NCI-H2107 treated with DMSO at 0.1 percent for 48 hours (cell line): ENCODE measurements at regions not wholly inside any gene's neighbourhood (a gene's known extent, or its start where the extent isn't known, plus 50 kb on each side); places are given as distances from the start of the nearest gene placed in this dataset.
"Not testable (repeated sequence)": the region's sequence is repeated elsewhere in the genome, so short reads cannot be mapped to it uniquely, and the experiment has no call there.

Source experiments
- DNase-seq: peaks from one replicate; lab custom pipeline; 2025; ENCODE audit not compliant: unreplicated experiment; lab: John Stamatoyannopoulos, UW

DNA sequence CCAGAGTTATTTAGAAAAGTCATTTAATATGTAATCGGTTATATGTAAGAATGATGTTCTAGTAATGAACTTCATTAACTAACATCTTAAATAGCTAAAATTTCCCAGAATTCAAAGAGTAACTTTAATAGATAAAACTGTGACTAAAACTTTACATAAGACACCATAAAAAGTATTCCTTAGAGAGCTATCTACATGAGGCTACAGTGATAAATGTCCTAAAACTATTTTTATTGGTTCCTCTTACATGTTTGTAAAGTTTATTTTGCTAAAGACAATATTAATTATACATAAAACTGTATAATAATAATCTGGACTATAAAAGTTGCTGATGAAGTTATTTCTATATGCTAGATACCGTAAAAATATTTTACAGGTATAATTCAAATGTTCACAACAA lies 897.7 kb upstream of the EPHA5 start:
- DNase-seq: no peak

DNA sequence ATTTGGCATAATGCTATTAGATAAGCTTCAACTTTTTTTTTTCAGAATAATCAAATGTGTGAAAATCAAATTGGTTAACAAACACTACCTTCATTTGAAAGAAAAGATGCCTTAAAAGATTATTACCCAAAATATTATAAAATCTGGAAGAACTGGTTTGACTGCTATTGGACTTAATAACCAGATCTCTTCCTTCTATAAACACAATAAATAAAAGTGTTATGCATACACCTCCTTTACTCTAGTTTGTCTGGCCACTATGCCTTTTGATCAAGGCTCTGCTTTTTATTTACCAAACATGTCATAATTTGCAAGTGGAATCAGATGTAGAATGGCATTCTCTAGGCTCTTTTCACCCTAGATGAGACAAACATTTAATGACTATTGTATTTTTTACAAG lies 897.3 kb upstream of the EPHA5 start:
- no peak for DNase-seq

DNA sequence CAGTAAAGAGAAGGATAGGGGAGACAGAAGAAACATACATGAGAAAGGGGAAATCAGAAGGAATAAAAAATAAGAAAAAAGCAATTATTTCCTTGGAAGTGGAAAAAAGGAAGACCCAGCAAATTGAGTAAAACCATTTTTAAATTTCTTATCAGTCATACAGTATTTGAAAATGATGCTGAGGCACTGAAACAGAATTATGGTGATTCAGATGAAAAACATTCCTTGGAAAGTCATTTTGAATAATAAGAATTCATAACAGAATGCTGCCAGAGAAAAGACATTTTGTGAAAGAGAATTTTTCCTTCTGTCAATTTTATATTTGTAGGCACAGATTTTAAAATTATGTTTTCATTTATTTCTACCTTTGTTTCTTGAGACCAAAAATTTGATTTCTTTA lies 895.5 kb upstream of the EPHA5 start:
- no peak for DNase-seq

DNA sequence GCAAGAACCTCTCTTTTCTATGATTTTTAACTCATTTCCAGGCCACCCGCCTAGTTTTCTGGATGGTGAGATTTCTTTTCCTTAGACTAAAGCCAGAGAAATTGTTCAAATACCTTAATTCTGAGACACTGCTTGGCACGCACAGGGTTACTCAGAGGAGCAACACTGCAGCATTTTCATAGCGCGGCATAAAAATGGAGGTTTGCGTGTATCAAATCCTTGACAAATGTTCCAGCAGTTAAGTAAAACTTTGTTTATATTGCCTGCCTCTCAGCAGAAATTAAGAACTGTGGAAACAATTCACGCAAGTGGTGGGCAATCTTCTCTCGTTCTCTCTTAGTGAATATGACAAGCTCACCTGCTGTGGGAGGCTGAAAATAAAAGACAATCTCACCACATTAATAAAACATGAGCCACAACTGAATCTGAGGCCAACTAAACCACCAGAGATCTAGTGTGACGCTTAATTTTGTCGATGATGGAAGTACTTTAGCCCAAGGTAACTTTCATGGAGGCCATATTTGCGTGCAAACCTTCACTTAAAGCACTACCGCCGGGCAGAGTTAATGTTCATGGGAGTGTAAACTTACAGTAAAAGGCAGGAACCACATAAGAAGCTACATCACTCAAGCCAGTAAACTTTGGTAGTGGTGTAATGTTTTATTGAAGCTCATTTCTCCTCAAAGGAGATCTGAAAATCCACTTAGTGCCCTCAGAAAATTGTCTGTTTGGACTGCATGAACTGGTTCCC lies 894.8 kb upstream of the EPHA5 start:
- DNase-seq: peak; percentile 61

DNA sequence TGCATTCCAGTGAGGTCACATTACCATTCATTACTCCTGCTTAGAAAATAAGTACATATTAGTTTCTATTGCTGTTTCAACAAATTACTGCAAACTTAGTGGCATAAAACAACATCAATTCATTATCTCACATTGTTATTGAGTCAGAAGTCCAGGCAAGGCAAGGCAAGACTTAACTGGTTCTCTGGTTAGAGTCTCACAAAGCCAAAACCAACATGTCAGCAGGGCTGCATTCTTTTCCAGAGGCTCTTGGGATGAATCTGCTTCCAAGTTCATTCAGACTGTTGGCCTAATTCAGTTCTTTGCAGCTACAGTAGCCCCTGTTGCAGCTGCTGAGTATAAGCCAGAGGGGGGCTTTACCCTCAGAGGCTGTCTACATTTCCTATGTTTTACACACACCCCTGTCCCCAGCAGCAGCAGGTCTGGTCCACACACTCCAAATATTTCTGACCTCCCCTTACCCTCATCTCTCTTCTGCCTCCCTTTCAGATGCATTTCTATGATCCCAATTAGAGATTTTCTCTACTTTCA lies 892.1 kb upstream of the EPHA5 start:
- no peak for DNase-seq

DNA sequence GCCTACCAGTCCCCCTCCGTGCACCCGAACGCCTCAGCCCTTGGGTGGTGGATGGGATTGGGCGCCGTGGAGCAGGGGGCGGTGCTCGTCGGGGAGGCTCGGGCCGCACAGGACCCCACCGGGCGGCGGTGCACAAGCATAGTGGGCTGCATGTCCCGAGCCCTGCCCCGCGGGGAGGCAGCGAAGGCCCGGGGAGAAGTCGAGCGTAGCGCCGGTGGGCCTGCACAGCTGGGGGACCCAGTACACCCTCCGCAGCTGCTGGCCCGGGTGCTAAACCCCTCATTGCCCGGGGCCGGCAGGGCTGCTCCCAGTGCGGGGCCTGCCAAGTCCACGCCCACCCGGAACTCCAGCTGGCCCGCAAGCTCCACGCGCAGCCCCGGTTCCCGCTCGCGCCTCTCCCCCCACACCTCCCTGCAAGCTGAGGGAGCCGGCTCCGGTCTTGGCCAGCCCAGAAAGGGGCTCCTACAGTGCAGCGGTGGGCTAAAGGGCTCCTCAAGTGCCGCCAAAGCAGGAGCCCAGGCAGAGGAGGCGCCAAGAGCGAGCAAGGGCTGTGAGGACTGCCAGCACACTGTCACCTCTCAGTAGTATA lies 891.3 kb upstream of the EPHA5 start:
- DNase-seq: not testable (repeated sequence)

DNA sequence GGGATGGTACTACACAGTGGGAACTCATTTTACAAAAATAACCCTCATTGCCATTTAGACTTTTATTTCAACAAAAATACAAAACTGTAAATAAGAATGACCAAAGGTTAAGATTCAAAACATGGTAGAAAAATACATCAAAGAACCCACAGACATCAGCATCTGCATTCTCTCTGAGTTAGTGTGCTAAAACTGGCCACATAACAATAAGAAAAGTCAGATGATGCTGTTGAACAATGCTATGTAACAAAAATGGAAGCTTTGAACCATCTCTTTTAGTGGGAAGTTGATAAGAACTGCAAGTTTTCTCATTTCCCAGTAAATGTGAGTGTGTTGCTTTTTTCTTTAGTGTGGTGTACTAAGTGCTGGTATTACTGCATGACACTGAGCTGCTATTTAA lies 888.4 kb upstream of the EPHA5 start:
- no peak for DNase-seq

DNA sequence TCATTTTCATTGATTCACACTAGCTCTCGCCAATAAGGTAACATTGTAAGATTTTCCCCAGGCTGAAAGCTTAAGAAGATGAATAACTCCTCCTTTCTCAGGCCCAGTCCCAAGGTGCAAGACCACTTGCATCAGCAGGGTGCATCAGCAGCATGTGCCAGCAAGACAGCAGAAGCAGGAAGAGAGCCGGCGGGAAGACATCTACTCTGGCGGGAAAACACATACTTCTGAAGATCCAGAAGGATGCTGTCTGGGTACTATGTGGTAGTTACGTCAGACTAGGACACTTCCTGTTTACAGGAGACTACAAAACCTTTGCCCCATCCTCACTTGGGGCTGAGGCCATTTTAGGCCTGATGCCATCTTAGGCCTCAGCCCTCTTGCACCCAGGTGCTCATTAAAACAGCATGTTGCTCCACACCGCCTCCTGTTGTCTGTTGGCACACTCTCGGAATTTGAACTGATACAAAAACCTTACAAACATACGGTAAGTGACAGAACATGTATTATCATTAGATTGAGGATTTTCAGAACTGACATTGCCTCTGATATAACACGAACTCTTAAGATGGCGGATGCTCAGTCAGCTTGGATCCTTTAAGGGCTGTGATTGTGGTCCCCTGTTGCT lies 886.5 kb upstream of the EPHA5 start:
- DNase-seq: no peak

DNA sequence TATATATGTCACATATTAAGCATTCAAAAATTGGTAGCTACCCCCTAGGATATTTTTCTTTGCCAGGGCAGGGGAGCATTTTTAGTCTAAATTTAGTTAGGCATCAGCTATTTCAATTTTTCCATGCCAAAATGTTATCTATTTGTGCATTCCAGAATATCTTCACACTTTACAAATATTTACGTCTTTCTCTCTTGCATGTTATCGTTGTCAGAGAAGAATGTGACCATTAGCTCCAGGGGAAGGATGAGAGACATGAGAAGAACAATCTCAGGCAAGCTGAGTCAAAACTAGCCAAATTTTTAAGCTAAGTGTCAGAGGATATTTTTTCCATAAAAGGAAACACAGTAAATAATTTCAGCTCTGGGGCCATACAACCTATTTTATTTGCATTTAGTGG lies 885.0 kb upstream of the EPHA5 start:
- no peak for DNase-seq

DNA sequence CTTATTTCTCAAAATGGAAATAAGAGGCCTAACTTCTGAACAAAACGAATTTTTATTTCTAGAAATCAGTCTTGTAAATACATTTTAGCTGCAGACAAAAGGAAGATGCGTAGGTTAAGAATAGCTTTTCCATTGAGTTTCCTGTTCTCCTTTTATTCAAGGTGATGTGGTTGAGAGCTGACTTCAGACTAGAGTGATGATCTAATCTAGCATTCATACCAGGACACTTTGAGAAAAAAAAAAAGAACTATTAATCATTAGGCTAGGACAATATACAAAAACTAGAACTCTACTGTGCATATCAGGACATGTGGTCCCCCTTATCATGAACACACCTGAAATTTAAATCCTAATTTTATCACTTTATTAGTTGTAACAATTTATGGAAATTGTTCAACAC lies 884.5 kb upstream of the EPHA5 start:
- no peak for DNase-seq

DNA sequence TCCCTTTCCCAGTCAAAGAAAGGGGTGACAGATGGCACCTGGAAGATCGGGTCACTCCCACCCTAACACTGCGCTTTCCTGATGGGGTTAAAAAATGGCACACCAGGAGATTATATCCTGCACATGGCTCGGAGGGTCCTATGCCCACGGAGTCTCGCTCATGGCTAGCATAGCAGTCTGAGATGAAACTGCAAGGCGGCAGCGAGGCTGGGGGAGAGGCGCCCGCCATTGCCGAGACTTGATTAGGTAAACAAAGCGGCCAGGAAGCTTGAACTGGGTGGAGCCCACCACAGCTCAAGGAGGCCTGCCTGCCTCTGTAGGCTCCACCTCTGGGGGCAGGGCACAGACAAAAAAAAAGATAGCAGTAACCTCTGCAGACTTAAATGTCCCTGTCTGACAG lies 875.0 kb upstream of the EPHA5 start:
- DNase-seq: not testable (repeated sequence)

DNA sequence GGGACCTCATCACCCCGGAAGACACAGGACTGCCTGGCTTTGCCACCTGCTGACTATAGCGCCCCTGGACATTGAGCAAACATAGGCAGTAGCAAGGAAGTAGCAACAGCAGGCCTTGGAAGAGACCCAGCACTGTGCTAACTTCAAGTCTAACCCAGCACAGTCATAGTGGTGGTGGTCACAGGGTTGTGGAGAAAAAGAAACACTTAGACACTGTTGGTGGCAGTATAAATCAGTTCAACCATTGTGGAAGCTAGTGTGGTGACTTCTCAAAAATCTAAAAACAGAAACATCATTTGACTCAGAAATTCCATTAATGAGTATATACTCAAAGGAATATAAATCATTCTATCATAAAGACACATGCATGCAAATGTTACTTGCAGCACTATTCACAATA lies 874.0 kb upstream of the EPHA5 start:
- DNase-seq: no peak

DNA sequence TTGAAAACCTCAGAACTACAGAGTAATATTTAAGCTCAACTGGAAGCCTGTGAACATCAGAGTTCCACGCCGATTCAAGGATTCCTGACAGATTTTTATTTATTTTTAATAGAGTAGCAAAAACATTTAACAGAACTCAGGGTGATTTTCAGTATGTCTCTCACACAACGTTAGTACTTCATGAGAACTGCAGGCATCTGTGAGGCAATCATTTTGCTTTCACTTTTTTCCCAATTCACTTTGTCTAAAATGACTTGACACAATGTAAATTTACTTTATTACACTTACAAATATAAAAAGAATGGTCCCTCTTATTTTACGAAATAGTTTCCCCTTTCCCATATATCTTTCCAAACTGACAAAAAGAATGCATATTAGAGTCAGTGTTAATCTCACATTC lies 869.5 kb upstream of the EPHA5 start:
- DNase-seq: no peak

DNA sequence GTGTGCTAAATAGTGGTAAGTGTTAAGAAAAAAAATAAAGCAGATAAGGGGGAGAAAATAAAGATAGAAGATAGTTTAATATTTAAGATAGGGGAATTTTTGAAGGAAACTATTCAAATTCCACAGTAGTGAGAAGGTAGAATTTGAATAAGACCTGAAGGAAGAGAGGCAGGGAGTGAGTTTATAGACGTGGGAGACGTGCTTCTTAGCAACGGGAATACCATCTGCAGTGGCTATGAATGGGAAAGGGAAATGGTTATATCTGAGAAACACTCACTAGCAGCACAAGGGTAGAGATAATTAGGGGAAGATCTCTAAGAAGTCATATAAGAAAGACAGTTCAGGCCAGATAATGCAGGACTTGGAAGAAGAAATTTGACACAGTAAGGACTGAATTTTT lies 854.5 kb upstream of the EPHA5 start:
- no peak for DNase-seq

DNA sequence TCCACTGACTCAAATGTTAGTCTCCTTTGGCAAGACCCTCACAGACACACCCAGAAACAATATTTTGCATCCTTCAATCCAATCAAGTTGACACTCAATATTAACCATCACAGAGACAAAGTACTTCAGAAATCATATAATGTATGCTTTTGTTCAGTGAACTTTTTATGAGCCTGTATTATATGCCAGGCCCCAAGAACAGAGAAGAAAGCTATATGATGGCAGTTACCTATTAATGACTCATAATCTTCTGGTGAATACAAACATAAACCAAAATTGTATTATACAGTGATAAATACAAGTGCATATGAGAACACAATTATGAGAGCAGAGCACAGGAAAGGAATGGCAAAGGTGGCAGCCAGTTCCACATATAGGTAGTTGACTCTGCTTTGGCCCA lies 852.0 kb upstream of the EPHA5 start:
- no peak for DNase-seq

DNA sequence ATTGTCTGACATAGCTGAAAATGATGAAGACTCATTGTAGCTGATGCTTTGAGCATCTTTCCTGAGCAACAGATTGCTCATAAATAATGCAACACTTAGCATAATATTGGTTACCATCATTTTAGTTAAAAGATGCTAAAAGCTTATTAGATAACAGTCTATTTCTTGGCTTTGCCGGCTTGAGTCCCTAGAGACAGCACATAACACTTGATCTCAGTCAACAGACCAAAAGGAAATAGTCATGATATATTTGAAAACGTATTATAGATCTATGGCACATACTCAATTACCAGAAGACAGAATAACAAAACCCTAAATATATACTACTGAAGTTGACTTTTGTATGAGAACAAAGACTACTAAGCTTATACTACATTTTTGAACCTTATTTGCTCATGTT lies 846.7 kb upstream of the EPHA5 start:
- no peak for DNase-seq

DNA sequence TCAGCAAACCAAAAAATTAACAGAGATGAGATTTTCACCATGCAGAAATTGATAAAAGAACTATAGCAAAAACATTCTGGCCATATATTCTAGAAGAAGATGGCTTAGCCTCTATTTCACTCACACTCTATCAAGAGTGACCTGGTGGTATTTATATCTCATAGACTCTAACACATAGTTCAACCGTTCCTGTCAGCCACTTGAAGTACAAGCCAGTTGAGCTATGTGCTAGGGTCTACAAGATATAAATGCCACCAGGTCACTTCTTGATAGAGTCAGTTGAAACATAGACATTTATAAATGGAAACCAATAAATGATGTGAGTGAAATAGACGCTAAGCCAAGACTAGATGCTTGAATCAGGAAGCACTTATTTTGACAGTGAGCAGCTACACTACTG lies 836.7 kb upstream of the EPHA5 start:
- no peak for DNase-seq

DNA sequence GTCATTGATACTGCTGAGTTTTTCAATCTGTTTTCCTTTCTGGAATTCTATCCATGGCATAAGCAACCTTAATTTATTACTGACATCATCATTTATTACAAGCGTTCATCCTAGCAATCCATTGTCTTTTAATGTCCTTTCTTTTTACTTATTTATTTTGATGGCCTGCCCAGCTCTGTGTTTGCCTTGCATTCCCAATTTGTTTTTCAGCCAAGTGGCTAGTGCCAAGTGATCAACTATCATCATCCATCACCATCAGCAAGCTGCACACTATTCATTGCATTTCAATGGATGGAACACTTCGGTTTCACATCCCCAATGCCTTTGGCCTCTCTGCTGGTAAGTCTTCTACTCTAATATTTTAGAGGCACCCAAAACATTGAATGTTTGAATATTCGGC lies 831.7 kb upstream of the EPHA5 start:
- no peak for DNase-seq

DNA sequence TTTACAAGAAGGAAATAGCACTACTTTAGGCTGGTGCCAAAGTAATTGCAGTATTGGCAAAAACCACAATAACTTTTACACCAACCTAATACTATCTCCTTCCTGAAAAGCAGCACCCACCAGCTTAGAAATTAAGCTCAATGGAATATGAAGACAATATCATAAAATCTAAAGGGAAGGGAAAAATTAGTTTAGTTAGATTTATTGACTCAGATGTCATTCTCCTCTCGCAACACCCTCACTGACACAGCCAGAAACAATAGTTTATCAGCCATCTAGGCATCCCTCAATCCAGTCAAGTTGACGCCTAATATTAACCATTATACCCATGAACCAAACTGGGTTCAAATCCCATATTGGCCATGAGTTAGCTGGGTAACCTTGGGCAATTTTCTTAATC lies 820.4 kb upstream of the EPHA5 start:
- DNase-seq: no peak

DNA sequence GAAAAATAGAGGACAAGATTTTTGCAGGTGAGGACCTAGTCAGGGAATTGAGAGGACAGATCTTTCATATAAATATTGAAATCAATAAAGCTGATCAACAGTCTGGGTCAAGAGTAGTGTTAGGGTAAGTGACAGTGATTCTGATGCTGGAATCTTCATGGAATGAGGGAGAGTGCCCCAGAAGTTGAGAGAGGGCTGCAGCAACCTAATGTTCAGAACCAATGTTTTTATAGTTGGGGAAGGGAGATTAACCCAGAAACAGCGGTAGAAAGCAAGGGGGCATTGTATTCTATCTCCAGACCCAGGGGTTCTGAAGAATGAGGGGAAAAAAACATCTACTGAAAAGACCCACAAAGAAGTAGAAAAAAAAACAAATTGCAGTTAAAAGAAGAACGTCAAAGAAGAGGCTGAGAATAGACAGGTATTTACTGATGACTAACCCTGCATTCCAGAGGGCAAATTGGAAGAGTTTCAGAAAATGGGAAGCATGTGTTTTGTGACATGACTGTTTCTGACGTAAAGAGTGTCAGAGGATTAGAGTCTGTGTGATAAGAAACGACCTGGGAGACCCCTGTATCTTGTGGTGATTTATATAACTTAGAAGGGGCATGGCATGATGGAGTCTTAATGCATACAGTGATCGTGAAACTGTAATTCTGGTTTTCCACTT lies 819.6 kb upstream of the EPHA5 start:
- DNase-seq: no peak

DNA sequence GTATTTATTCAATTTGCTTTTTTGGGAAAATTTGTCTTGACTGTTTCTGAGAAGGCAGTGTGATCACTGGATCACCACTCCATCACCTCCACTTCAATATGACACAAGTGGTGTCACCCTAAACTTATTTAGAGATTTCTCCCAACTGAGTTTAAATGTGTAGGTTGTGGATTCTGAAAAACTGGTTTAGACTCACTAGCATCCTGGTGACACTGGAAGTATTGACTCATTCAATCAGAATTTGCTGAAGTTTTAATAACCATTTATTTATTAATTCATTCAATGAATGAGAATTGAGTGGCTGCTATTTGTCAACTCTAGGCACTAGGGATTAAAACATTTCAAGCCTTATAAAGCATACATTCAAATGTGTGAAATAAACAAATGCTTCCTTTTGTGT lies 819.1 kb upstream of the EPHA5 start:
- DNase-seq: no peak

DNA sequence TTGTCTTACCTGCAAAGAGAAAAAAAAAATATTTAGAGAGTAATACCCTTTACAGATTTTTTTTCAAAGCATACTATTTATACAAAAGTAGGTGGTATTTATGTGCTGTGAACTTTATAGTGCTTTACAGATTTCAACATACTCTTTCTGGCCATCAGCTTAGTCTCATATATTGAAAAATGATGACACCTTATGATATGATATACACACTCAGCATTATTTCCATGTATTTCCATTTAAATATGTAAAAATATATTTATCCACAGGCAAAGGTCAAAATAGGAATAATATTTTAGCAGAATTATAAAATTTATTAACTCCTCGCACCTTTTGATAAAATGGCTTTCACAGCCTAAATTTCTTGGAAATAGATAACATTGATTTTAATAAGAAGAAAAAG lies 815.8 kb upstream of the EPHA5 start:
- DNase-seq: no peak
